ENCODE measurements at regions not wholly inside any gene's neighbourhood (a gene's known extent, or its start where the extent isn't known, plus 50 kb on each side); places are given as distances from the start of the nearest gene placed in this dataset.

DNA sequence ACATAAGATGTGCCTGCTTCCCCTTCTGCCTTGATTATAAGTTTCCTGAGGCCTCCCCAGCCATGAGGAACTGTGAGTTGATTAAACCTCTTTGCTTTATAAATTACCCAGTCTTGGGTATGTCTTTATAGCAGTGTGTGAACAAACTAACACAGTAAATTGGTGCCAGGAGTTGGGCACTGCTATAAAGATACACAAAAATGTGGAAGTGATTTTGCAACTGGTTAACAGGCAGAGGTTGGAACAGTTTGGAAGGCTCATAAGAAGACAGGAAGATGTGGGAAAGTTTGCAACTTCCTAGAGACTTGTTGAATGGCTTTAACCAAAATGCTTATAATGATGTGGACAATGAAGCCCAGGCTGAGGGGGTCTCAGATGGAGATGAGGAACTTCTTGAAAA lies 264.1 kb downstream of the DACT1 start:
- no peak overlapping the region for H2AFZ ChIP-seq (ENCODE audit: low read depth)
- no peaks in the 10 kb centered on the region for H3K9me2 ChIP-seq
- no peak overlapping the region for H3K4me2 ChIP-seq
- H3K36me3 ChIP-seq (replicated peaks in 1 of 2; ENCODE audit: control insufficient read depth in 1 of 2, insufficient read depth in 2 of 2, low read length in 1 of 2) = peaks cover 0 to 5% of the 10 kb centered on the region in 2 experiments
- peaks cover 7% of the 10 kb centered on the region; the same call in 1 of the 2 replicates for H3K9me3 ChIP-seq
- no peak overlapping the region for H3K27ac ChIP-seq (ENCODE audit: low read depth in 2 of 2, low read length in 1 of 2)
- H4K20me1 ChIP-seq (ENCODE audit: insufficient read depth) = no peaks in the 10 kb centered on the region
- TF ChIP-seq, protein P1, sequence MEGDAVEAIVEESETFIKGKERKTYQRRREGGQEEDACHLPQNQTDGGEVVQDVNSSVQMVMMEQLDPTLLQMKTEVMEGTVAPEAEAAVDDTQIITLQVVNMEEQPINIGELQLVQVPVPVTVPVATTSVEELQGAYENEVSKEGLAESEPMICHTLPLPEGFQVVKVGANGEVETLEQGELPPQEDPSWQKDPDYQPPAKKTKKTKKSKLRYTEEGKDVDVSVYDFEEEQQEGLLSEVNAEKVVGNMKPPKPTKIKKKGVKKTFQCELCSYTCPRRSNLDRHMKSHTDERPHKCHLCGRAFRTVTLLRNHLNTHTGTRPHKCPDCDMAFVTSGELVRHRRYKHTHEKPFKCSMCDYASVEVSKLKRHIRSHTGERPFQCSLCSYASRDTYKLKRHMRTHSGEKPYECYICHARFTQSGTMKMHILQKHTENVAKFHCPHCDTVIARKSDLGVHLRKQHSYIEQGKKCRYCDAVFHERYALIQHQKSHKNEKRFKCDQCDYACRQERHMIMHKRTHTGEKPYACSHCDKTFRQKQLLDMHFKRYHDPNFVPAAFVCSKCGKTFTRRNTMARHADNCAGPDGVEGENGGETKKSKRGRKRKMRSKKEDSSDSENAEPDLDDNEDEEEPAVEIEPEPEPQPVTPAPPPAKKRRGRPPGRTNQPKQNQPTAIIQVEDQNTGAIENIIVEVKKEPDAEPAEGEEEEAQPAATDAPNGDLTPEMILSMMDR (IDR thresholded peaks at IDR 0.05) = no peak
- TF ChIP-seq TAF1 (IDR thresholded peaks at IDR 0.05; ENCODE audit: borderline replicate concordance, low read depth, low read length) (no peak), GATA2 (CRISPR knock-in tag; IDR thresholded peaks at IDR 0.05) (no peak), YY1 (IDR thresholded peaks at IDR 0.05; ENCODE audit: low read depth) (no peak), RFX5 (IDR thresholded peaks at IDR 0.05; ENCODE audit: low read length) (no peak), GABPA (IDR thresholded peaks at IDR 0.05; ENCODE audit: low read depth) (no peak), TCF12 (IDR thresholded peaks at IDR 0.05) (no peak), MXI1 (IDR thresholded peaks at IDR 0.05; ENCODE audit: low read depth, low read length) (no peak), POLR2AphosphoS5 (IDR thresholded peaks at IDR 0.05; ENCODE audit: low read depth, low read length) (no peak), RXRA (IDR thresholded peaks at IDR 0.05; ENCODE audit: borderline replicate concordance, low read depth) (no peak), EP300 (IDR thresholded peaks at IDR 0.05; ENCODE audit: borderline replicate concordance in 1 of 2, low read depth in 1 of 2, low read length in 1 of 2) (no peak), FOXM1 (IDR thresholded peaks at IDR 0.05; ENCODE audit: low read depth) (no peak), FOXJ3 (CRISPR knock-in tag; IDR thresholded peaks at IDR 0.05) (no peak), CHD2 (IDR thresholded peaks at IDR 0.05; ENCODE audit: low read length, partially characterized antibody) (no peak)
- TF ChIP-seq, protein P2, sequence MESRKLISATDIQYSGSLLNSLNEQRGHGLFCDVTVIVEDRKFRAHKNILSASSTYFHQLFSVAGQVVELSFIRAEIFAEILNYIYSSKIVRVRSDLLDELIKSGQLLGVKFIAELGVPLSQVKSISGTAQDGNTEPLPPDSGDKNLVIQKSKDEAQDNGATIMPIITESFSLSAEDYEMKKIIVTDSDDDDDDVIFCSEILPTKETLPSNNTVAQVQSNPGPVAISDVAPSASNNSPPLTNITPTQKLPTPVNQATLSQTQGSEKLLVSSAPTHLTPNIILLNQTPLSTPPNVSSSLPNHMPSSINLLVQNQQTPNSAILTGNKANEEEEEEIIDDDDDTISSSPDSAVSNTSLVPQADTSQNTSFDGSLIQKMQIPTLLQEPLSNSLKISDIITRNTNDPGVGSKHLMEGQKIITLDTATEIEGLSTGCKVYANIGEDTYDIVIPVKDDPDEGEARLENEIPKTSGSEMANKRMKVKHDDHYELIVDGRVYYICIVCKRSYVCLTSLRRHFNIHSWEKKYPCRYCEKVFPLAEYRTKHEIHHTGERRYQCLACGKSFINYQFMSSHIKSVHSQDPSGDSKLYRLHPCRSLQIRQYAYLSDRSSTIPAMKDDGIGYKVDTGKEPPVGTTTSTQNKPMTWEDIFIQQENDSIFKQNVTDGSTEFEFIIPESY (IDR thresholded peaks at IDR 0.05; ENCODE audit: borderline replicate concordance, low read depth) = no peak
- TF ChIP-seq, protein P3, sequence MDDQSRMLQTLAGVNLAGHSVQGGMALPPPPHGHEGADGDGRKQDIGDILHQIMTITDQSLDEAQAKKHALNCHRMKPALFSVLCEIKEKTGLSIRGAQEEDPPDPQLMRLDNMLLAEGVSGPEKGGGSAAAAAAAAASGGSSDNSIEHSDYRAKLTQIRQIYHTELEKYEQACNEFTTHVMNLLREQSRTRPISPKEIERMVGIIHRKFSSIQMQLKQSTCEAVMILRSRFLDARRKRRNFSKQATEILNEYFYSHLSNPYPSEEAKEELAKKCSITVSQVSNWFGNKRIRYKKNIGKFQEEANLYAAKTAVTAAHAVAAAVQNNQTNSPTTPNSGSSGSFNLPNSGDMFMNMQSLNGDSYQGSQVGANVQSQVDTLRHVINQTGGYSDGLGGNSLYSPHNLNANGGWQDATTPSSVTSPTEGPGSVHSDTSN (IDR thresholded peaks at IDR 0.05) = no peak
- H3K9ac ChIP-seq = no peak overlapping the region
- ChIA-PET POLR2A (no interaction called here), CTCF (no interaction called here)
- DNase-seq = no peak
- H3F3A ChIP-seq (replicated peaks; ENCODE audit: insufficient read depth) = peaks cover 27% of the 10 kb centered on the region
- no peaks in the 10 kb centered on the region for H3K79me2 ChIP-seq (ENCODE audit: insufficient read depth)
- no peaks in the 10 kb centered on the region for H3K27me3 ChIP-seq (ENCODE audit: insufficient read depth)
- no peak overlapping the region for H3K4me3 ChIP-seq (ENCODE audit: low read depth in 2 of 2, low read length in 1 of 2)
- H3K4me1 ChIP-seq (ENCODE audit: control insufficient read depth in 1 of 2, insufficient read depth in 2 of 2, low read depth in 1 of 2, low read length in 1 of 2) = peaks cover 4 to 11% of the 10 kb centered on the region in 2 experiments; a peak in 2 of 4 replicates
